OCI-LY1 (cell line): ENCODE measurements at regions not wholly inside any gene's neighbourhood (a gene's known extent, or its start where the extent isn't known, plus 50 kb on each side); places are given as distances from the start of the nearest gene placed in this dataset.

Experiments
- H2AFZ ChIP-seq: fragments of 200-600 bp; sonication (generic), shearing (Covaris generic); 2 replicates; pipeline ENCODE4 v1.6.0; 2014; ENCODE audit warnings: antibody characterized with exemption, mild to moderate bottlenecking, low read length
- H3F3A ChIP-seq: fragments of 200-600 bp; sonication (generic), shearing (Covaris generic); 2 replicates; pipeline ENCODE4 v1.6.0; 2014; ENCODE audit warnings: mild to moderate bottlenecking, antibody characterized with exemption, low read length, moderate library complexity; ENCODE audit not compliant: insufficient read depth
- H3K27ac ChIP-seq: fragments of 200-600 bp; sonication (generic); 2 replicates; pipeline ENCODE4 v1.5.1; 2014; ENCODE audit warnings: low read length, mixed run types, mild to moderate bottlenecking, low read depth; ENCODE audit not compliant: poor library complexity, severe bottlenecking
- H3K27me3 ChIP-seq: fragments of 200-600 bp; sonication (generic); 2 replicates; pipeline ENCODE4 v1.6.0; 2014; ENCODE audit warnings: antibody characterized with exemption, mild to moderate bottlenecking, low read length, moderate library complexity; ENCODE audit not compliant: insufficient read depth
- H3K36me3 ChIP-seq: fragments of 200-600 bp; sonication (generic); 2 replicates; pipeline ENCODE4 v1.6.1; 2014; ENCODE audit warnings: mild to moderate bottlenecking, antibody characterized with exemption, low read length, moderate library complexity, mixed read lengths; ENCODE audit not compliant: insufficient read depth
- H3K4me1 ChIP-seq: fragments of 200-600 bp; sonication (generic); 2 replicates; pipeline ENCODE4 v1.5.1; 2014; ENCODE audit warnings: mild to moderate bottlenecking, low read length, moderate library complexity; ENCODE audit not compliant: insufficient read depth, severe bottlenecking
- H3K4me2 ChIP-seq: fragments of 200-600 bp; sonication (generic), shearing (Covaris generic); 2 replicates; pipeline ENCODE4 v1.6.1; 2014; ENCODE audit warnings: low read length
- H3K4me3 ChIP-seq: fragments of 200-600 bp; sonication (generic); 2 replicates; pipeline ENCODE4 v1.5.1; 2014; ENCODE audit warnings: low read length, low read depth, mild to moderate bottlenecking, mixed read lengths; ENCODE audit not compliant: poor library complexity, severe bottlenecking
- H3K79me2 ChIP-seq: fragments of 200-600 bp; shearing (Covaris generic); 2 replicates; pipeline ENCODE4 v1.6.1; 2016; ENCODE audit warnings: mixed run types, low read length, mixed read lengths; ENCODE audit not compliant: insufficient read depth
- H3K9ac ChIP-seq: fragments of 200-600 bp; sonication (generic), shearing (Covaris generic); 2 replicates; pipeline ENCODE4 v1.6.1; 2014; ENCODE audit warnings: mild to moderate bottlenecking, low read length, mixed read lengths
- H3K9me2 ChIP-seq: fragments of 200-600 bp; sonication (generic), shearing (Covaris generic); 2 replicates; pipeline ENCODE4 v1.6.1; 2014; ENCODE audit warnings: low read depth, mild to moderate bottlenecking, low read length, mixed read lengths
- H3K9me3 ChIP-seq: fragments of 200-600 bp; shearing (Covaris generic); 2 replicates; pipeline ENCODE4 v1.6.1; 2014; ENCODE audit warnings: low read length, mixed read lengths
- H4K20me1 ChIP-seq: fragments of 200-600 bp; sonication (generic), shearing (Covaris generic); 2 replicates; pipeline ENCODE4 v1.6.0; 2016; ENCODE audit warnings: mild to moderate bottlenecking, low read length; ENCODE audit not compliant: insufficient read depth
- EZH2 ChIP-seq: fragments of 200-600 bp; sonication (generic), shearing (Covaris generic); IDR thresholded peaks from 2 replicates; pipeline ENCODE4 v1.8.0; 2017; ENCODE audit warnings: borderline replicate concordance, mixed run types, mild to moderate bottlenecking, antibody characterized with exemption, low read length, moderate library complexity, mixed read lengths
- TF ChIP-seq, protein P1 (sequence below): fragments of 200-600 bp; sonication (generic), shearing (Covaris generic); IDR thresholded peaks from 2 replicates; pipeline ENCODE4 v1.5.1; 2017; ENCODE audit warnings: mild to moderate bottlenecking, antibody characterized with exemption, low read length, moderate library complexity, mixed read lengths

DNA sequence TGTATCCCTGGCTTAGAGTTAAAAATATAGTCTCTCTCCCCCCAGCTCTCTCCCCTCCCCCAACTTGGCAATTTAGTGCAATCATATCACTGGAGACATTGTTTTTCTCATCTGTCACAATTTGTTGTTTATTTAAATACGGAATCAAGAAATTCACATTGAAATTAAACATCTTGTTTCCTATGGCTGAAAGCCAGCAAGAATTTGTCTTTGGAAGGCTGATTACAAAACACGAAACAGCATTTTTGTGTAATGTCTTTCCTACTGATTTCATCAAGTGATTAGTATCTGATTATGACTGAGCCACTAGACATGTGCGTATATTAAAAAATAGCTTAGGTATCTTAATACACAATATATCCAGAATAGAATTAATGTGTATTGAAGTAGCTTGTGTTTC is 119.7 kb downstream of the LYPLAL1 start:
- TF ChIP-seq EZH2, result no peak
- TF ChIP-seq, protein P1, sequence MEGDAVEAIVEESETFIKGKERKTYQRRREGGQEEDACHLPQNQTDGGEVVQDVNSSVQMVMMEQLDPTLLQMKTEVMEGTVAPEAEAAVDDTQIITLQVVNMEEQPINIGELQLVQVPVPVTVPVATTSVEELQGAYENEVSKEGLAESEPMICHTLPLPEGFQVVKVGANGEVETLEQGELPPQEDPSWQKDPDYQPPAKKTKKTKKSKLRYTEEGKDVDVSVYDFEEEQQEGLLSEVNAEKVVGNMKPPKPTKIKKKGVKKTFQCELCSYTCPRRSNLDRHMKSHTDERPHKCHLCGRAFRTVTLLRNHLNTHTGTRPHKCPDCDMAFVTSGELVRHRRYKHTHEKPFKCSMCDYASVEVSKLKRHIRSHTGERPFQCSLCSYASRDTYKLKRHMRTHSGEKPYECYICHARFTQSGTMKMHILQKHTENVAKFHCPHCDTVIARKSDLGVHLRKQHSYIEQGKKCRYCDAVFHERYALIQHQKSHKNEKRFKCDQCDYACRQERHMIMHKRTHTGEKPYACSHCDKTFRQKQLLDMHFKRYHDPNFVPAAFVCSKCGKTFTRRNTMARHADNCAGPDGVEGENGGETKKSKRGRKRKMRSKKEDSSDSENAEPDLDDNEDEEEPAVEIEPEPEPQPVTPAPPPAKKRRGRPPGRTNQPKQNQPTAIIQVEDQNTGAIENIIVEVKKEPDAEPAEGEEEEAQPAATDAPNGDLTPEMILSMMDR, result no peak
- no peak overlapping the region for H2AFZ ChIP-seq
- H4K20me1 ChIP-seq, result no peaks in the 10 kb centered on the region
- H3K9me2 ChIP-seq, result no peaks in the 10 kb centered on the region
- no peak overlapping the region for H3K27ac ChIP-seq
- no peak overlapping the region for H3K4me3 ChIP-seq
- no peaks in the 10 kb centered on the region for H3K79me2 ChIP-seq
- H3K36me3 ChIP-seq, result no peaks in the 10 kb centered on the region
- no peaks in the 10 kb centered on the region for H3F3A ChIP-seq
- H3K9me3 ChIP-seq, result no peaks in the 10 kb centered on the region
- H3K9ac ChIP-seq, result no peak overlapping the region
- H3K4me2 ChIP-seq, result no peak overlapping the region
- no peaks in the 10 kb centered on the region for H3K4me1 ChIP-seq
- no peaks in the 10 kb centered on the region for H3K27me3 ChIP-seq

- no peaks in the 10 kb centered on the region for H3K9me3 ChIP-seq
- no peak overlapping the region for H3K9ac ChIP-seq
- H3K4me2 ChIP-seq, result no peak overlapping the region
- no peaks in the 10 kb centered on the region for H3K27me3 ChIP-seq
- H3K4me3 ChIP-seq, result no peak overlapping the region
- no peaks in the 10 kb centered on the region for H4K20me1 ChIP-seq
- H3K4me1 ChIP-seq, result no peaks in the 10 kb centered on the region
- H3K9me2 ChIP-seq, result no peaks in the 10 kb centered on the region
- TF ChIP-seq EZH2, result no peak
- TF ChIP-seq, protein P1, result no peak
- H3K36me3 ChIP-seq, result no peaks in the 10 kb centered on the region
- no peaks in the 10 kb centered on the region for H3K79me2 ChIP-seq
- H2AFZ ChIP-seq, result no peak overlapping the region
- no peaks in the 10 kb centered on the region for H3F3A ChIP-seq
- H3K27ac ChIP-seq, result no peak overlapping the region
Measured at GRCh38 chr1:219292999-219293398, 119.3 kb downstream of the LYPLAL1 start.

DNA sequence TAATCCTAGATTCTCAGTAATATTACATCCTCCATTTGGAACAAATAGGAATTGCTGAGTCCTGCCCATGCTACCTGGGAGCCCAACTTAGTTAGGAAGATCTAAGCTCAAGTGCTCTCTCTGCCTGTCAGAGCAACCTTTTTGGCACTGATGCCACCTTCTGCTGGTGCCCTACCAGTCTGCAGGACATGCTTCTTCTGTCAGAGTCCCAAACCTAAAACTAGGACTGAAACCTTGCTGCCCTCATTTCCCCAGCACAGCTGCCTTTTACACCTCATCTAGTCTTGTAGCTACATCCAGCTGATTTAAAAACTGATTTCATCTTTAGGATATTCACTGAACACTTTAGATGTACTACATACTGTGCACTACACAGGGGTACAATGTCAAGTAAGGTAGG is 118.7 kb downstream of the LYPLAL1 start:
- no peaks in the 10 kb centered on the region for H3K4me1 ChIP-seq
- H4K20me1 ChIP-seq, result no peaks in the 10 kb centered on the region
- H3K27ac ChIP-seq, result no peak overlapping the region
- no peaks in the 10 kb centered on the region for H3K9me3 ChIP-seq
- H3K27me3 ChIP-seq, result no peaks in the 10 kb centered on the region
- H3K4me2 ChIP-seq, result no peak overlapping the region
- no peak overlapping the region for H3K4me3 ChIP-seq
- H3K9me2 ChIP-seq, result no peaks in the 10 kb centered on the region
- H3K36me3 ChIP-seq, result no peaks in the 10 kb centered on the region
- H2AFZ ChIP-seq, result no peak overlapping the region
- H3F3A ChIP-seq, result no peaks in the 10 kb centered on the region
- TF ChIP-seq, protein P1, result no peak
- no peak for TF ChIP-seq EZH2
- no peak overlapping the region for H3K9ac ChIP-seq
- no peaks in the 10 kb centered on the region for H3K79me2 ChIP-seq
